ENCODE measurements at regions not wholly inside any gene's neighbourhood (a gene's known extent, or its start where the extent isn't known, plus 50 kb on each side); places are given as distances from the start of the nearest gene placed in this dataset.

GRCh38 chr12:89951694-89952060 is 243.0 kb upstream of the ATP2B1 start:
- no peak for TF ChIP-seq CTCF (IDR thresholded peaks at IDR 0.05)
- TF ChIP-seq EP300 (IDR thresholded peaks at IDR 0.05), result no peak
- no peak for TF ChIP-seq POLR2A (IDR thresholded peaks at IDR 0.05)
- no peak for TF ChIP-seq POLR2AphosphoS5 (IDR thresholded peaks at IDR 0.05)
- Histone ChIP-seq H3K9me3 (no peaks in the 10 kb centered on the region), H3K36me3 (no peaks in the 10 kb centered on the region), H3K27me3 (no peaks in the 10 kb centered on the region), H3K27ac (no peak overlapping the region), H3K4me3 (no peak overlapping the region), H3K4me1 (peaks cover 13 to 39% (median 21%) of the 10 kb centered on the region in 4 donors)
- intact Hi-C loops (cut with DNase I; ENCODE audit: low total_unique reads), result no loop called here
- WGBS, 5 donors, result 57 to 89% (median 84%) methylated on average over 2 of the region's 2 CpGs
- no peak for DNase-seq

GRCh38 chr12:89951050-89951693 is 242.5 kb upstream of the ATP2B1 start:
- Histone ChIP-seq H3K27me3 (no peaks in the 10 kb centered on the region), H3K27ac (no peak overlapping the region), H3K9me3 (no peaks in the 10 kb centered on the region), H3K36me3 (no peaks in the 10 kb centered on the region), H3K4me3 (no peak overlapping the region), H3K4me1 (peaks cover 13 to 44% (median 21%) of the 10 kb centered on the region in 4 donors)
- 55 to 86% (median 74%) methylated on average over 2 of the region's 2 CpGs for whole genome bisulfite sequencing, 5 donors
- peak in 1 of 2 donors; percentile 38 for DNase-seq
- TF ChIP-seq POLR2AphosphoS5 (IDR thresholded peaks at IDR 0.05), result no peak
- no peak for TF ChIP-seq POLR2A (IDR thresholded peaks at IDR 0.05)
- TF ChIP-seq EP300 (IDR thresholded peaks at IDR 0.05), result no peak
- no peak for TF ChIP-seq CTCF (IDR thresholded peaks at IDR 0.05)
- intact Hi-C loops (cut with DNase I; ENCODE audit: low total_unique reads), result no loop called here

- Histone ChIP-seq H3K27ac (peak overlapping the region in 2 of 5 donors; percentile 77 to 80), H3K4me1 (peaks cover 13 to 44% (median 21%) of the 10 kb centered on the region in 4 donors), H3K36me3 (no peaks in the 10 kb centered on the region), H3K4me3 (no peak overlapping the region), H3K27me3 (no peaks in the 10 kb centered on the region), H3K9me3 (no peaks in the 10 kb centered on the region)
- WGBS, 5 donors, result 37 to 54% (median 45%) methylated on average over 1 of the region's 1 CpG
- intact Hi-C loops (cut with DNase I; ENCODE audit: low total_unique reads), result no loop called here
- TF ChIP-seq POLR2A (IDR thresholded peaks at IDR 0.05), result no peak
- TF ChIP-seq CTCF (IDR thresholded peaks at IDR 0.05), result no peak
- TF ChIP-seq EP300 (IDR thresholded peaks at IDR 0.05), result no peak
- no peak for TF ChIP-seq POLR2AphosphoS5 (IDR thresholded peaks at IDR 0.05)
- DNase-seq, result no peak
Measured at GRCh38 chr12:89950421-89950820, 241.8 kb upstream of the ATP2B1 start.

- H3K4me1 ChIP-seq, result peaks cover 13 to 44% (median 21%) of the 10 kb centered on the region in 4 donors
Measured at GRCh38 chr12:89949457-89950195, 241.0 kb upstream of the ATP2B1 start.

More at GRCh38 chr12:89949457-89950195, 241.0 kb upstream of the ATP2B1 start:
- Histone ChIP-seq H3K27me3 (no peaks in the 10 kb centered on the region), H3K36me3 (no peaks in the 10 kb centered on the region), H3K9me3 (no peaks in the 10 kb centered on the region), H3K4me3 (no peak overlapping the region), H3K27ac (peak overlapping the region in 3 of 5 donors; percentile 52 to 80 (median 77))
- peak in 1 of 2 donors; percentile 87 for DNase-seq
- intact Hi-C loops (cut with DNase I; ENCODE audit: low total_unique reads), result no loop called here
- 45 to 57% (median 50%) methylated on average over 4 of the region's 4 CpGs for WGBS, 5 donors
- TF ChIP-seq CTCF (IDR thresholded peaks at IDR 0.05) (peak in 1 of 7 experiments; percentile 12), EP300 (IDR thresholded peaks at IDR 0.05) (no peak)

Measured in stomach (tissue), 8 donors.